NCI-H2107 treated with DMSO at 0.1 percent for 48 hours (cell line): ENCODE measurements at regions not wholly inside any gene's neighbourhood (a gene's known extent, or its start where the extent isn't known, plus 50 kb on each side); places are given as distances from the start of the nearest gene placed in this dataset.
"Not testable (repeated sequence)": the region's sequence is repeated elsewhere in the genome, so short reads cannot be mapped to it uniquely, and the experiment has no call there.

Source experiments
- DNase-seq: peaks from one replicate; lab custom pipeline; 2025; ENCODE audit not compliant: unreplicated experiment; lab: John Stamatoyannopoulos, UW

GRCh38 chr3:110965976-110966375, 105.6 kb upstream of the NECTIN3 start:
- no peak for DNase-seq

DNA sequence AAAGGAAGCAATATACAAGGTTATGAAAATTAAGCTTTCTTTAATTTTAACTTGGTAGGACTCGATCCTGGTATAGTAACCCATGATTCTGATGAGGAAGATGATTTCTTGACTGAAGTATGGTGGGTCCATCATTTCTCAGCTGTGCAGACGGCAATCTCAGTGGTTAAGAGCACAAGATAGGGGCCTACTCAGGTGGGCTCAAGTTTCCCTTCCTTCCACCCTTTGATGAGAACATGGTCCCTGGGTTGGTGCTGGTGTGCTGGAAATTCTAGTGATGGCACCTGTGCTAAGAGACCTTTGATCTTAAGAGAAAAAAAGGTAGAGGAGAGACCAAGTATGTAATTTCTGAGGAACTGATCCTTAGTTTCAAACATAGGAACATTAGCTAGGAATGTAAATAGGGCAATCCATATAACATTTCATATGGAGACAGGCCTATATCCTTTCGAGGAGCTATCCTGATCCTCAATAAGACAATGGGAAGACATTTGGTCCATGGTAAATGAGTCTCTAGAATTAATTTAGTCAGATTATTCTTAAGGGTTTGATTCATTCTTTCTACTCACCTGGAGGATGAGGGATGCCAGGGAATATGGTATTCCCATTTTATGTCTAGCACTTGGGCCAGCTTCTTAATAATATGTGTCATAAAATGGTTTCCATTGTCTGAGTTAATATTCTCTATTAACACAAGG, 104.5 kb upstream of the NECTIN3 start:
- DNase-seq = no peak

- no peak for DNase-seq
Measured at GRCh38 chr3:110968076-110968475, 103.5 kb upstream of the NECTIN3 start.

GRCh38 chr3:110969229-110970211, 102.1 kb upstream of the NECTIN3 start:
- DNase-seq = no peak

DNA sequence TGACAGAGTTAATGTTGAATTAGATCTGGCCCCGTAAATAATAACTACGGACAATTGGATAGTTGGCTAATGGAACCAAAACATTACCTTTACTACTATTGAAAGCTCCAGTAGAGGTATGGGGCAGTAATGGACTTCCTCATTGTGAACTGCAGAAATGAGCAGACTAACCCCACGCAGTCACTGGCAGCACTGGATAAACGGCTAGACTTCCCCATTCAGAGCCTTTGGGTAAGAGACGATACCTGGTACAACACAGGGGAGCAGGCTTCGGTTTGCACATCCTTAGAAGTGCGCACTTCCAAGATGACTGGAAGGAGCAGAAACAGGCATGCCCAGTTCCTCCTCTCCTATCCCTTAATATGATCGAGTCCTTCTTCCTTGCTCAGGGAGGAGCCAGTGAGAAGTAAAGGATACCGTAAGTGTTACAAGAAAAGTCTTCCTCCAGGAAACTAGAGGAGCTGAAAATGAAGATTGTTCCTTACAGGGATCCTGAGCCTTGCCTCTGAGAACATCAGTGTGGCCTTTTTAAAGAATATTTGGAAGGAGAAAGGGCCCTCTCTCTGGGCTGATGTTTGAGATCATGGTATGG, 100.5 kb upstream of the NECTIN3 start:
- DNase-seq = no peak

DNA sequence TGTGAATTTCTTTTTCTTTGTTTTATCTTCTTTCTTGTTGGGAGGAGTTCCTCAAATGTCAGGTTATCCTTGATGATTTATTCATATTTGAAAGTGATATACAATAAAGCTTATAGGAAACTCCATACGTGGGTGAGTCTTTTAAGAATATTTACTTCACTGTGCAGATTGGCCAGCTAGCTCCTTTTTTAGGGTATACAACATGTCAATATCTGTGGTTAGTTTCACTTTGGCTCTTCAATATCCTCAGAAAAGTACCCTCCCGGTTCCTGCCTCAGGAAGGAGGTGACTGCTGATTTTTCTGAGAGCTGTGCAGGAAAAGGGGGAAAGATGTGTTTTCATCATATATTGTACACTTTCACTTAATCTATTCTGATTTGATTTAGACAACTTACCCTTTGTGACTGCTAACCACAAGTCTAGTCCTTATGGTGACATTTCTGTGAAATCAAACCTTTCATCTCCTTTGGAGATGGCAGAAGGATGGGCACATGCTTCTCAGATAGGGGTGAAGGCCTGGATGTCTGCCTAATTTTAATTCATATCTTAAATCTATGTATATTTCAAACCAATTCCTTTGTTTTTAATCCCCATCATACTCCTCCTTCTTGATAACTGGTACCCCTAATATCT, 98.2 kb upstream of the NECTIN3 start:
- no peak for DNase-seq

DNA sequence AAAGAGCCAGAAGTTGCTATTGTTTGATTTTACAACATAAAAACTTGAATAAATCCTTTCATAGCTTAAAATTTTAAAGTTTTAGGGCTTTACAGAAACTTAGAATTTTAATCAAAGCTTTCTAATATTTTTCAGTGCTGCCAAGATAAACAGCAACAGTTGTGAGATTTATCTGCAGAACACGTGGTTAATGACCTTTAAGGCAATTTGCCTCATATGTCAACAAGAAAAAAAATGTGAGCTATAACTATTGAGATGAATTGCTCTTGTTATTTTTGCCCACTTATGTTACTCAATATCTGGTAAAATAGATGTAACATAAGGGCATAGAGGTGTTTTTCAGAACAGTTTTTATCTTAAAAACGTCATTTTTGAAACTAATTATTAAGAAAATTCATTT, 96.7 kb upstream of the NECTIN3 start:
- DNase-seq = no peak

- DNase-seq = no peak
Measured at GRCh38 chr3:110984456-110985250, 87.0 kb upstream of the NECTIN3 start.

DNA sequence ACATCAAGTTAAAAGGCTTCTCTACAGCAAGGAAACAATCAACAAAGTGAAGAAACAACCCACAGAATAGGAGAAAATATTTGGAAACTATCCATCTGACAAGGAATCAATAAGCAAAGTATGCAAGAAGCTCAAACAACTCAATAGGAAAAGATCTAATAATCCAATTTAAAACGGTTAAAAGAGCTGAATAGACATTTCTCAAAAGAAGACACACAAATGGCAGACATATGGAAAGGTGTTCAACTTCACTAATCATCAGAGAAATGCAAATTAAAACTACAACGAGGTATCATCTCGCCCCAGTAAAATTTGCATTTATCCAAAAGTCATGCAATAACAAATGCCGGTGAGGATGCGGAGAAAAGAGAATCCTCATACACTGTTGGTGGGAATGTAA, 82.2 kb upstream of the NECTIN3 start:
- DNase-seq = no peak

DNA sequence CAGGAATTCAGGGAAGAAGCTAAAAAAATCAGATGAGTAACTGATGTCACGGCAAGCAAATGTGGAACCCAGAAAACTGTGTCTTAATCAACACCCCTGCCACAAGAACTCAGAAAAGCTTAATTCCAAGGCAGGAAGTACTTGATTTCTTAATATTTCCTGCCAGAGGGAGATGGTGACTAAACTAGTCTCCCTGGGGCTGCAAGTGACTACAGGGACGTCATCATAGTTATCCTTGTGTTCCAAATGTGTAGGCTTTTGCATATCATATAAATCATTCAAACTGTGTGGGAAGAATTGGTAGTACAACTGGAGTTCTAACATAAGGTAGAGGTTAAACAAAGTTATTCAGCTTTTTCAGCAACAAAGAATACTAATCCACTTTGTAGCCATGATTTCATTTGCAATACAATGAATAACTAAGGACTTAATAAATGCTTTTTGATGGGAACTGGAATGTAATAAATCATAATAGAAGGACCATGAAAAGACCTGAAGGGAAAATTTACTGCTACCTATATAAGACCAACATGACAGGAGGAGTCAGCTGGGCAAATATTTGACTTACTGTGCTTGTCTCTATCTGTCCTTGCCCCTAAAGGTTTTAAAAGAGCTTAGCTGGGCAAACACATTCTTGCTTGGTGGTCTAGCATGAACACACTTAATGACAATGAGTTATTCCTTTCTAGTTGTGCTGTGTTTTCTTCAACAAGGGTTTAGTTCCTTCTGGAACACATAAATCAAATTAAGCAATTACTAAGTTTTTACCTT, 76.0 kb upstream of the NECTIN3 start:
- no peak for DNase-seq

GRCh38 chr3:110998766-110999165, 72.8 kb upstream of the NECTIN3 start:
- not testable (repeated sequence) for DNase-seq

DNA sequence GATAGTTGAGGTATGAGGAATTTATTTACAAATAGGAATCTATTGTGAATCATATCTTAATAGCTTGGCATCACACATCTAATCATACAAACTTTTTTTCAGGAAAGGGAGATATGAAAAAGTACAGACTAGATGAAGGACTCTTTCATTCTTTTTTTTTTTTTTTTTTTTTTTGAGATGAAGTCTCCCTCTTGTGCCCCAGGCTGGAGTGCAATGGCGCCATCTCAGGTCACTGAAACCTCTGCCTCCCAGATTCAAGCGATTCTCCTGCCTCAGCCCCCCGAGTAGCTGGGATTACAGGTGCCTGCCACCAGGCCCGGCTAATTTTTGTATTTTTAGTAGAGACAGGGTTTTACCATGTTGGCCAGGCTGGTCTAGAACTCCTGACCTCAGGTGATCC, 65.1 kb upstream of the NECTIN3 start:
- not testable (repeated sequence) for DNase-seq

GRCh38 chr3:111012388-111013248, 59.0 kb upstream of the NECTIN3 start:
- DNase-seq = no peak
